ENCODE measurements at regions not wholly inside any gene's neighbourhood (a gene's known extent, or its start where the extent isn't known, plus 50 kb on each side); places are given as distances from the start of the nearest gene placed in this dataset.
A peak's percentile ranks its signal among the peaks of the same experiment; 100 is the strongest.

DNA sequence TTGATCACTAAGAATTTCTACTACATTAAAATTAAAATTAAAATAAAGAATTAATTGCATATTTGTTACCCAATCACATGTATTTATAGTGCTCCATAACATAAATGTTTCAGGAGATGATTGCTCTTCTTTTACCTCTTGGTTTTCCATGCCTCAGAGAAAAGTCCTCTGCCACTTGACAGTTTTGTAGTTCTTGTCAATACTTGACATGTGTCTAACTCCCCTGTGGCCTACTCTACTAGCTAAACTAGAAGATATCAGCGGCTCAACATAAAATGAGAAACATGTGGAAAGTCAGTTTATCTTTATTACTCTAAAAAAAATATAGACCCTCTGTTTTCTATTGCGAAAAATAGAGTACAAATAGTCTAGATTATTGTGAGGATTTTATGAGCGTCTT, 650.6 kb upstream of the NUDT12 start:
- no peak overlapping the region for H3K4me3 ChIP-seq
- no peaks in the 10 kb centered on the region for H3K27me3 ChIP-seq
- no peak for TF ChIP-seq Cebpa-rat (IDR thresholded peaks at IDR 0.05)
- no peak overlapping the region for H3K27ac ChIP-seq
- H3K4me2 ChIP-seq = no peak overlapping the region
- H4K20me1 ChIP-seq = no peaks in the 10 kb centered on the region
- no peaks in the 10 kb centered on the region for H3K9me3 ChIP-seq (replicated peaks in 1 of 11)
- no peaks in the 10 kb centered on the region for H3K36me3 ChIP-seq
- H3K4me1 ChIP-seq = peaks cover 0 to 11% (median 0%) of the 10 kb centered on the region in 10 experiments; a peak in 5 of 20 replicates
- no peak overlapping the region for H3K9ac ChIP-seq

DNA sequence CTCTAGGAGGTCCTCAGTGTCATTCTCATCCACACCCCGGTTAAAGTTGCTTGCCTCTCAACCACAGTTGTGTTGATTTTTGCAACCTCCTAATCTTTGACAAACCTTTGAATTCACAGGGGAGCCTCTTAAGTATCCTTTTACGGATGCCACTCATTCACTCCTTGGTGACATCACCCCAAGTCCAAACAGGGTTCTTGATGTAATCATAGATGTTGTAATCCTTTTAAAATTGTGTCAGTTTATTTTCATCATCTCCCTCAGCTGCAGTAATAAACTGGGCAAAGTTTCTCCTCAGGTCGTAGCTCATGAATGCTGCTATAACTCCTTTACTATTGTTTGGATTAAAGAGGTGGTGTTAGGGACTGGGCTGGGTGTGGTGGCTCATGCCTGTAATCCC, 637.2 kb upstream of the NUDT12 start:
- Histone ChIP-seq H3K27me3 (no peaks in the 10 kb centered on the region), H3K4me1 (no peaks in the 10 kb centered on the region), H3K36me3 (no peaks in the 10 kb centered on the region), H3K4me2 (no peak overlapping the region), H4K20me1 (no peaks in the 10 kb centered on the region), H3K27ac (no peak overlapping the region), H3K9ac (no peak overlapping the region), H3K4me3 (no peak overlapping the region), H3K9me3 (replicated peaks in 1 of 11) (no peaks in the 10 kb centered on the region)
- TF ChIP-seq Cebpa-rat (IDR thresholded peaks at IDR 0.05) = no peak

DNA sequence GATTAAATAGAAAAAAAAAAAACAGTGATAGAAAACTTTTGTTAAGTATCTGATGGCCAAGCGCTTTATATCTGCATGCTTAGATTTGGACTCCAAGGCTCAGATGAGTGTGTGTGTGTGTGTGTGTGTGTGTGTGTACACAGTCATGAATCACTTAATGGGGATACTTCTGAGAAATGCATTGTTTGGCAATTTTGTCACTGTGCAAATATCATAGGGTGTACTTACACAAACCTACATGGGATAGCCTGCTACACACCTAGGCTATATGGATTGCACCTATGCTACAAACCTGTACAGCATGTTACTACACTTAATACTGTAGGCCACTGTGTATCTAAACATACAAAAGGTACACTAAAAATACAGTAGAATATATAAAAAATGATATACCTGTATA, 635.6 kb upstream of the NUDT12 start:
- Histone ChIP-seq H3K36me3 (no peaks in the 10 kb centered on the region), H3K4me2 (no peak overlapping the region), H3K4me1 (no peaks in the 10 kb centered on the region), H3K9me3 (replicated peaks in 1 of 11) (no peaks in the 10 kb centered on the region), H4K20me1 (no peaks in the 10 kb centered on the region), H3K9ac (no peak overlapping the region), H3K4me3 (no peak overlapping the region), H3K27me3 (no peaks in the 10 kb centered on the region), H3K27ac (no peak overlapping the region)
- TF ChIP-seq Cebpa-rat (IDR thresholded peaks at IDR 0.05) = no peak

DNA sequence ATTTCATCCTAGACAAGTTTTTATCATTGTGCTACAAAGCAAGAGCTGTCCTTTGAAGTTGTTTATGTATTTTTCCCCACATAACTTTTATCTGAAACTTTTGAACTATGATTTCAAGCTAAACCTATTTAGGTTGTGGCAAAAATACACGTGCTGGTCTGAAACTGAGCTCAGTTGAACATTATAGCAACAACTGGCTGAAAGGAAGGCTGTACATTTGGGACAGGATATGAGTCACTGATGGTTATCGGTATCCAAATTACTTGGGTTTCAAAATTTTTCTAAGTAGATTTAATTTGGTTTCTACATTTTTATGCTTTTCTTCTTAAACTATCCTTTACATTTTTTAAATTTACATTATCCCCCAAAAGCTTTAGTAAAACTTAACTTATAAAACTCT, 627.3 kb upstream of the NUDT12 start:
- H3K4me1 ChIP-seq = peaks cover 0 to 15% (median 0%) of the 10 kb centered on the region in 10 experiments; a peak in 6 of 20 replicates

DNA sequence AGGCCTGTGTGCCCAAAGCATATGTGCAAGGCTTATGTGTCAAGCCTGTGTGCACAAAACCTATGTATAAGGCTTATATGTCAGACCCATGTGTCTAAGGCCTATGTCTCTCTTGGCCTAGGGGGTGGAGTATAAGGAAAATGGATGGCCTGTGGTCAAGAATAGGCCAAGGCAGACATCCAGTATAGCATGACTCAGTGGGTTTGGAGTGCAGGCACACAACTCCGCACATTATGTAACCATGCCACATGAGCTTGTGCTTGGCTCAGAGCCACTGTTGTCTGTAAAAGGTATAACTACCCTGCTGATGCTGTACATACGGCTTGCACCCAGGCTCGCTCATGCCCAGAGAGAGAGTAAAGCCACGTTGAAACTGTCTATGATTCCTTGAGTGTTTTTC, 626.4 kb upstream of the NUDT12 start:
- no peaks in the 10 kb centered on the region for H3K27me3 ChIP-seq
- H3K4me2 ChIP-seq = peak overlapping the region in 1 of 11 experiments; percentile 34; a peak in 1 of 22 replicates
- no peaks in the 10 kb centered on the region for H4K20me1 ChIP-seq
- no peak overlapping the region for H3K27ac ChIP-seq
- no peak for TF ChIP-seq Cebpa-rat (IDR thresholded peaks at IDR 0.05)
- no peak overlapping the region for H3K9ac ChIP-seq
- peaks cover 15 to 35% (median 31%) of the 10 kb centered on the region in 11 experiments for H3K9me3 ChIP-seq (replicated peaks in 1 of 11)
- H3K4me1 ChIP-seq = peaks cover 0 to 15% (median 0%) of the 10 kb centered on the region in 10 experiments; a peak in 6 of 20 replicates
- H3K36me3 ChIP-seq = no peaks in the 10 kb centered on the region
- no peak overlapping the region for H3K4me3 ChIP-seq

More for the DNA sequence above, 627.3 kb upstream of the NUDT12 start:
- Histone ChIP-seq H3K4me3 (no peak overlapping the region), H3K4me2 (peak overlapping the region in 4 of 11 experiments; percentile 13 to 34 (median 20); a peak in 6 of 22 replicates), H4K20me1 (no peaks in the 10 kb centered on the region), H3K9ac (no peak overlapping the region), H3K36me3 (no peaks in the 10 kb centered on the region), H3K27ac (no peak overlapping the region), H3K9me3 (replicated peaks in 1 of 11) (peaks cover 15 to 35% (median 31%) of the 10 kb centered on the region in 11 experiments), H3K27me3 (no peaks in the 10 kb centered on the region)
- TF ChIP-seq Cebpa-rat (IDR thresholded peaks at IDR 0.05) = no peak

DNA sequence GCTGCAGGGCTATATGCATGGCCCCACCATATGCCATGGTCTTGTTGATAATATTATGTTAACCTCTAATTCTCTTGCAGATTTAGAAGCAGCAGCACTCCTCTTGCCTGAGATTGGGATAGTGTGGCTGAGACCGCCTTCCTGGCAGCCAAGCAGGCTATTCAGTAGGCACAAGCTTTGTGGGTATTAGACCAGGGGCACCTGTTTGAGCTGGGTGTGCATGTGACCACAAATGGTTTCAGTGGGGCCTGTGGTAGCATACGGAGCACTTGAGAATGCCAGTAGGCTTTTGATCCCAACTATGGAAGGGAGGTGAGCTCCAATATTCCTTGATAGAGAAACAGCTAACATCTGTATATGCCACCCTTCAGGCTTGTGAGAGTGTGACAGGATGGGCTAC, 625.1 kb upstream of the NUDT12 start:
- Histone ChIP-seq H3K27ac (no peak overlapping the region), H3K4me3 (no peak overlapping the region), H4K20me1 (no peaks in the 10 kb centered on the region), H3K4me2 (no peak overlapping the region), H3K9me3 (replicated peaks in 1 of 11) (peaks cover 15 to 35% (median 31%) of the 10 kb centered on the region in 11 experiments), H3K36me3 (no peaks in the 10 kb centered on the region), H3K9ac (no peak overlapping the region), H3K4me1 (peaks cover 0 to 15% (median 0%) of the 10 kb centered on the region in 10 experiments; a peak in 6 of 20 replicates), H3K27me3 (no peaks in the 10 kb centered on the region)
- TF ChIP-seq Cebpa-rat (IDR thresholded peaks at IDR 0.05) = no peak

DNA sequence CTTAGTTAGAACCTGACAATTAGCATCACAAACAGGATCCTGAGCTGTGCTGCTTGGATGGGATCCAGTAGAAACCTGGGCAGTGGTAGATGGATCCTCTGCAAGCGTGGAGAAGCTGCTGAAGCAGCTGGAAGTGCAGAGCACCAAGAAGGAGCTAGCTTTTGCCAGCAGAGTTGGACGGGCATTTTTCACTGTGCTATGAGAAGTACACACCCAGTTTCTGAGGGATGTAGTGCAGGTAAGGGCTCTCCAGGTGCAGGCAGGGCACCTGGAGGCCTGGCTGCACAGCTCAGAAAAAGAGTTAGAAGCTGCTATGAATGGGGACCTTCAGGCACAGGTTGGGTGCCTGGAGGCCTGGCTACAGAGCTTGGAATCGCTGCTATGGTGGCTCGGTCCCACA, 623.9 kb upstream of the NUDT12 start:
- Histone ChIP-seq H3K4me3 (no peak overlapping the region), H3K9ac (no peak overlapping the region), H3K36me3 (no peaks in the 10 kb centered on the region), H3K4me1 (peaks cover 0 to 18% (median 0%) of the 10 kb centered on the region in 10 experiments; a peak in 6 of 20 replicates), H3K27ac (no peak overlapping the region), H3K27me3 (no peaks in the 10 kb centered on the region), H3K4me2 (no peak overlapping the region), H3K9me3 (replicated peaks in 1 of 11) (peaks cover 15 to 41% (median 31%) of the 10 kb centered on the region in 11 experiments), H4K20me1 (no peaks in the 10 kb centered on the region)
- TF ChIP-seq Cebpa-rat (IDR thresholded peaks at IDR 0.05) = no peak

DNA sequence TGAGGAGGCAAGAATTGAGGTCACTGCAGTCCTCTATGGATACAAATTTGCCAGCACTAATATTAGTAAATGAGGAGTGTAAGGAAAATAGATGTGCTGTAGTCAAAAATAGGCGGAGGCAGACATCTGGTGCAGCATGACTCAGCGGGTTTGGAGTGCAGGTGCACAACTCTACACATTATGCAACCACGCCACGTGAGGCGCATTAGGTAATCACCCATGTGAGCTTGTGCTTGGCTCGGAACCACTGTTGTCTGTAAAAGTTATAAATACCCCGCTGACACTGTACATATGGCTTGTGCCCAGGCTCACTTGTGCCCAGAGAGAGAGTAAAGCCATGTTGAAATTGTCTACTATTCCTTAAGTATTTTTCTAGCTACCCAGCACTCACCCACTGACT, 623.5 kb upstream of the NUDT12 start:
- Histone ChIP-seq H3K4me2 (no peak overlapping the region), H3K27me3 (no peaks in the 10 kb centered on the region), H3K9ac (no peak overlapping the region), H3K4me1 (peaks cover 0 to 21% (median 0%) of the 10 kb centered on the region in 10 experiments; a peak in 6 of 20 replicates), H3K4me3 (no peak overlapping the region), H3K36me3 (no peaks in the 10 kb centered on the region), H3K27ac (no peak overlapping the region), H4K20me1 (no peaks in the 10 kb centered on the region), H3K9me3 (replicated peaks in 1 of 11) (peaks cover 15 to 44% (median 31%) of the 10 kb centered on the region in 11 experiments)
- TF ChIP-seq Cebpa-rat (IDR thresholded peaks at IDR 0.05) = no peak

DNA sequence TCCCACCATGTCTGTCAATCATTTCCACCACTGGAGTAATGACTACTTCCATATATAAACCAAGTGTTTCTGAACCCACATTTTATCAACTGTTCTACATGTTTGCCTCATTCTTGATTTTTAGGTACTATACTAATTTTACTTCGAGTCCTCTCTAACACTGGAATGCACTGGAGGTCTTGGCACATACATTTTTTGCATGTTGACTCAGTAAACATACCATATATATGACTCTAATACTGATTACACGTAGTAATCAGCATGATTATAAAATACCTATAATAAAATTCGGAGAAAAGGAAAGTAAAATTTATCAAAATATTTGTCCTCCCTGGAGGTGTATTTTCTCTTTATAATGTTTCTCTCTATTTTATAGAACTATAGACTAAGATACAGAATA, 621.7 kb upstream of the NUDT12 start:
- Histone ChIP-seq H3K27ac (no peak overlapping the region), H3K4me1 (peaks cover 0 to 12% (median 0%) of the 10 kb centered on the region in 10 experiments; a peak in 4 of 20 replicates), H3K27me3 (no peaks in the 10 kb centered on the region), H3K9me3 (replicated peaks in 1 of 11) (peaks cover 31 to 63% (median 45%) of the 10 kb centered on the region in 11 experiments), H3K4me2 (no peak overlapping the region), H3K9ac (no peak overlapping the region), H3K36me3 (no peaks in the 10 kb centered on the region), H4K20me1 (no peaks in the 10 kb centered on the region), H3K4me3 (no peak overlapping the region)
- TF ChIP-seq Cebpa-rat (IDR thresholded peaks at IDR 0.05) = no peak

DNA sequence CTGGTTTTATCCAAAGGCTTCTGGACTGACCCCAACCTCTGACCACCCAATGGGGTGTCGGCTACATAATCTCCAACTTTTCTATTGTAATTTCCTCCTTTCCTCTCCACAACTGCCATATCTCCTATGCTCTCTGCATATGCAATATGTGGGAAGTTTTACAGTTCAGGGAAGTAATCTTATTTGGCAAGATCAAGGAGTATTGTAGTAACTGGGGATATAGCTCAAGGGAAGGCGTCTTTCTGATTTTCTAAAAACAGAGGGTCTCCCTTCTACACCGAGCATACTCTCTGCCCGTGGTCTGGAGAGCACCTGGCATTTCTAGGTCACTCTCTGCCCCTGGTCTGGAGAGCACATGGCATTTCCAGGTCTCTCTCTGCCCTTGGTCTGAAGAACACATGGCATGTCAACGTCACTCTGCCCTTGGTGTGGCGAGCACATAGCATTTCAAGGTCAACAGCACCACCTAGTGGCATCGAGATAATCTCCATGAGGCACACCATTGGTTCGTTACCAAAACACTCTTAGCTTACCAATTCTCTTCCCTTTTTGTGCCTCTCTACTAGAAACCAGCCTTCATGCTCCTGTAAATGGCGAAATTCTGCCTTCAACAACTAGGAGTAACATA, 616.4 kb upstream of the NUDT12 start:
- Histone ChIP-seq H4K20me1 (no peaks in the 10 kb centered on the region), H3K4me1 (peaks cover 0 to 6% (median 0%) of the 10 kb centered on the region in 10 experiments; a peak in 1 of 20 replicates), H3K4me2 (no peak overlapping the region), H3K27me3 (no peaks in the 10 kb centered on the region), H3K4me3 (no peak overlapping the region), H3K9ac (no peak overlapping the region), H3K36me3 (no peaks in the 10 kb centered on the region), H3K27ac (no peak overlapping the region), H3K9me3 (replicated peaks in 1 of 11) (peaks cover 14 to 36% (median 19%) of the 10 kb centered on the region in 11 experiments; a peak in 21 of 22 replicates)
- no peak for TF ChIP-seq Cebpa-rat (IDR thresholded peaks at IDR 0.05)
